Activated CD8-positive, alpha-beta memory T cell treated with anti-CD3 and anti-CD28 coated beads for 36 hours (primary cell): ENCODE measurements at regions not wholly inside any gene's neighbourhood (a gene's known extent, or its start where the extent isn't known, plus 50 kb on each side); places are given as distances from the start of the nearest gene placed in this dataset.

Source experiments
- CTCF ChIA-PET: fragments of 350-600 bp; sonication (Branson Sonifier 250); formaldehyde crosslinking; loops from one replicate; lab custom pipeline; 2021; ENCODE audit warnings: antibody characterized with exemption; lab: Charles Lee
- POLR2A ChIA-PET: fragments of 350-600 bp; sonication (Branson Sonifier 250); formaldehyde crosslinking; loops from one replicate; lab custom pipeline; 2021; ENCODE audit warnings: antibody characterized with exemption; lab: Charles Lee

- POLR2A ChIA-PET: no interaction called here
- CTCF ChIA-PET: no interaction called here
These were observed 311.8 kb upstream of the POM121L12 start for GRCh38 chr7:52723606-52724005.

DNA sequence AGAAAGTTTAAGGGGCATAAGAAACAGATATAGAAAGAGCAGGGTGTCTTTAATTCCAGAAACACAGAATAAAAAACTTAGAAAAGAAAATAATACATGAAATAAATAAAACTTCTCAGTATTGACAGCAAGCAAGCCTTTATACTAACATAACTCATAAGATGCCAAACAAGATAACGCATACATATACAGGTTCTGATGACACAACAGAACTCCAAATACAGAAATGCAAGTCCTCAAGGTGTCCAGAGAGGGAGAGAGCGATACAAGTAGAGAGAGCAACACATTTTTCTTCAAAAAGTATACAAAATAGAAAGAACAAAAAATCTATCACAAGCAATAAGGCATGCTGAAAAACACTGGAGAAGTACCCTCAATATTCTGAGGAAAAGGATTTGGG lies 314.6 kb upstream of the POM121L12 start:
- POLR2A ChIA-PET: no interaction called here
- CTCF ChIA-PET: no interaction called here

GRCh38 chr7:52719677-52720076 lies 315.8 kb upstream of the POM121L12 start:
- POLR2A ChIA-PET: no interaction called here
- CTCF ChIA-PET: no interaction called here

- CTCF ChIA-PET: no interaction called here
These were observed 319.7 kb upstream of the POM121L12 start for GRCh38 chr7:52715701-52716100.

DNA sequence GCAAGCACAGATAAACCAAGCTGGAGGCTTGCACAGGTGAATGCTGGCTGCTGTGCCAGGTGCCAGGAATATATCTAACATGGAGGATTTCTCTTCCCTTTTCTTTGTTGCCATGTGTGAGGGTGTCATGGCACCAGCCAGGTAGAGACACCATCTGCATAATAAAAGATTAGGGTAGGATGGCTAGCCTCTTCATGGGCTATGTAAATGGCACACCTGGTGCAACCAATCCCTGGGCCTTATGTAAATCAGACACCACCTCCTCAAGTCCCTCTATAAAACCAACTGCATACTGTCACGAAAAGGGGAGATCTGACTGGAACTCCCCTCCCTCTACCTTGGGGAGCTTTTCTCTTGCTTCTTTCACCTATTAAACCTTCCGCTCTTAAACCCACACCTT lies 322.5 kb upstream of the POM121L12 start:
- CTCF ChIA-PET: no interaction called here
- POLR2A ChIA-PET: no interaction called here

More at GRCh38 chr7:52715701-52716100, 319.7 kb upstream of the POM121L12 start:
- POLR2A ChIA-PET: no interaction called here

DNA sequence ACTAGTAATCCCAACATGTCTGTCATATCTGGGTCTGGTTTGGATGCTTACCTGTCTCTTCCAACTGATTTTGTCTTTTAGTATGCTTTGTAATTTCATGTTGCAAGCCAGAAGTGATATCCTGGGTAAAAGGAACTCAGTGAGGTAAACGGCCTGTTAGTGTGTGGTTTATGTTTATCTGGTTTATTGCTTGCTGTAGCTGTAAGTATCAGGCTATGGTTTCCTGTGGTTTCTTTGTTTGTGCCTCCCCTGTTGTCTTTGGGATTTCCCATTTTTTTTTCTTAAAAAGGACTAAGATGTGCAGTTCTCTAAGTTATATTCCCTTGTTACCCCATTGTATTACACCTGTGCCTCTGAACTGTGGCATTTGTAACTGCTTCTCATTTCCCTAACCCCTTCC lies 323.5 kb upstream of the POM121L12 start:
- POLR2A ChIA-PET: no interaction called here
- CTCF ChIA-PET: no interaction called here

GRCh38 chr7:52708846-52709245 lies 326.6 kb upstream of the POM121L12 start:
- POLR2A ChIA-PET: no interaction called here
- CTCF ChIA-PET: no interaction called here

DNA sequence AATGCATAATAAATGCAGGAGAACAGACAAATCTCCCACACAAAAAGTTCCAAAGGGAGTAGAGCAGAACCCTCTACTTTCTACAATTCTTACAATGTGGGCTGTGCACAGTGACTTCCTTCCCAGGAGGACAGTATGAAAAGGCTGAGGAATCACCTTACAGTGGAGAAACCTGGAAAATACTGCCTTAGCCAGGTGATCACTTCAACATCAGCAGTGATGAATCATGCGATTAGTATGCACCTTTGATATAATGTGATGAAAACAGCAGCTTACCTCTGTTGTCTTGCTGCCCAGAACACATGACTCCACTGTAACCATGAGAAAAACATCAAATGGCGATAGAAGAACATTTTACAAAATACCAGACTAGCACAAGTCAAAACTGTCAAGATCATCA lies 329.7 kb upstream of the POM121L12 start:
- ChIA-PET CTCF (no interaction called here), POLR2A (no interaction called here)

DNA sequence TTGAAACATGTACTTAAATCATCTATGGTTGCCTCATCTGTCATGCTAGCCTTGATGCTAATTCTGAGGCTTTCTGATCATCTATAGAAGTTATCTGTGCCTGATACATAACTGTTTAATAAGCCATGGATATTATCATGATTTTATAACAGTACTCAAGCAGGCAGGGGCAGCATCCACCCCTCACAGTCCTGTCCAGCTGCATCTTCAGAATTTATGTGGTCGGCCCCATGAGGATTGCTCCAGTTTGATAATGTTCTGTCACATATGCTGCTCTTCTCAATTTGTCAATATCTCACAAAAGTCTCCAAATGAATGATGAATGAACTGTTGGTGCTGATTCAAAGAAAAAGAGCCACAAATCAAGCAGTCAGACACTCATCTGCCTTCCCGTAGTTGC lies 335.1 kb upstream of the POM121L12 start:
- CTCF ChIA-PET: no interaction called here
- POLR2A ChIA-PET: no interaction called here

GRCh38 chr7:52695973-52696595 lies 339.3 kb upstream of the POM121L12 start:
- POLR2A ChIA-PET: no interaction called here
- CTCF ChIA-PET: no interaction called here

DNA sequence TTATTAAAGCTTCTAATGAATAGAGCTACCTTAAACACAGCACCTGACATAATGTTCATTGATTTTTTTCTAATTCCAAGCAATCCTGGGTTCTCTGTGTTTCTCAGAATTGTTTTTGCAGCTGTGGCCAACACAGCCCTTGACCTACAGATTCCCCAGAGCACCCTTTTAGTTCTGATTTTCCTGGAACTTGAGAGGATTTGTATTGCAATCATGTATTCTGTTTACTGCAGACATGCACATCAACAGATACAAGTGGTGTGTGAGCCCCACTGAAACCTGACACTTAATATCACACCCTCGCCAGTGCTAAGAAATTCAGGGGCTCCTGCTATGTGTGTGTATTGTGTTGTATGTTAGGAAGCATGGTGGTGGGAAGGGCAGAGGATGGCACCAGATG lies 344.2 kb upstream of the POM121L12 start:
- POLR2A ChIA-PET: no interaction called here
- CTCF ChIA-PET: no interaction called here

DNA sequence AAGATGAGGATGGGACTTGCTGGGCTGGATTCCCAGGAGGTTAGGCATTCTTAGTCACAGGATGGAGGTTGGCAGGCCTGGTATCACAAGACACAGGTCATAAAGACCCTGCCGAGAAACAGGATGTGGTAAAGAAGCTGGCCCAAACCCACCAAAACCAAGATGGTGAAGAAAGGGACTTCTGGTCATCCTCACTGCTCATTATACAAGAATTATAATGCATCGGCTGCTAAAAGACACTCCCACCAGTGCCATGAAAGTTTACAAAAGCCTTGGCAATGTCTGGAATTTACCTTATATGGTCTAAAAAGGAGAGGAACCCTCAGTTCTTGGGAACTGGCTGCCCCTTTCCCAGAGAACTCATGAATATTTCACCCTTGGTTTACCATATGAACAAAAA lies 345.5 kb upstream of the POM121L12 start:
- POLR2A ChIA-PET: no interaction called here
- CTCF ChIA-PET: no interaction called here

GRCh38 chr7:52685333-52685732 lies 350.1 kb upstream of the POM121L12 start:
- ChIA-PET CTCF (no interaction called here), POLR2A (no interaction called here)

GRCh38 chr7:52684388-52684787 lies 351.0 kb upstream of the POM121L12 start:
- CTCF ChIA-PET: no interaction called here
- POLR2A ChIA-PET: no interaction called here

DNA sequence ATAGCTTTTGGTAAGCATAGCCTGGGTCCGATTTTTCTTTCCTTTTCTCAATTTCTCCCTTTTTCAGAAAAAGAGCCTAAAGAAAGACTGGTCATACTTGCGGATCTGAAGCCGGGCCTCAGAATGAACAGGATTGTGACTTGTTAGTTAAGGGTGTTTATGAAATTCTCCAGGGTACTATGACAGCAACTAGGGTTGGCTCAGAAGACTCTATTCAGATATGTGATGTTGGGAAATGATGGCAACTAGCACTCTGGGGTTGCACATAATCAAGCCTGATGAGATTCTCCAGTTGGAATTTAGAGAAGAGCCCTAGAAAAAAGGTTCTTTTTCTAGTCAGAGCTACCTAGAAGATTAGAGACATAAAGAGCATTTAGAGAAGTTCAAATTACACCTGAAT lies 352.4 kb upstream of the POM121L12 start:
- ChIA-PET CTCF (no interaction called here), POLR2A (no interaction called here)

GRCh38 chr7:52670608-52671225 lies 364.7 kb upstream of the POM121L12 start:
- ChIA-PET CTCF (no interaction called here), POLR2A (no interaction called here)

- ChIA-PET POLR2A (no interaction called here), CTCF (interaction anchor here (1.1 kb wide), 1 partner anchor 68 kb away, joined by 3 read pairs; no protein-coding TSS in a partner anchor)
These were observed 366.4 kb upstream of the POM121L12 start for GRCh38 chr7:52669031-52669430.

DNA sequence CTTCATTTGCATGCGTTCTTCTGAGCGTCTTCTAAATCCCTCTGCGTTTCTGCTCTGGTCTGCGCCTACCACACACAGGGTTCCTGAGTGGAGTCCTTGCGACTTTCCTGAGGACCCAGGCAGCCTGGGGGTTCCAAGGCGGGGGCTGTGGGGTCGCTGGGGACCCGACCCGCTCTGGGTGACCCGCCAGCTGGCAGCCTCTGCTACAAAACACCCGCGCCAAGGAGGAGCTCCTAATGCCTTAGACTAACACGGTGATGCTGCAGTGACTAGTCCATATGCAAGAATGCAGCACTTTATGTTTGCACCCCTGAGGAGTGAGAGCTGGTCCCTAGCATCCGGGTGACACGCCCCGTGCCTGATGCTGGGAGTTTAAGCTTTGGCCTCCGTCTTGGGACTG lies 367.0 kb upstream of the POM121L12 start:
- CTCF ChIA-PET: no interaction called here
- POLR2A ChIA-PET: no interaction called here

DNA sequence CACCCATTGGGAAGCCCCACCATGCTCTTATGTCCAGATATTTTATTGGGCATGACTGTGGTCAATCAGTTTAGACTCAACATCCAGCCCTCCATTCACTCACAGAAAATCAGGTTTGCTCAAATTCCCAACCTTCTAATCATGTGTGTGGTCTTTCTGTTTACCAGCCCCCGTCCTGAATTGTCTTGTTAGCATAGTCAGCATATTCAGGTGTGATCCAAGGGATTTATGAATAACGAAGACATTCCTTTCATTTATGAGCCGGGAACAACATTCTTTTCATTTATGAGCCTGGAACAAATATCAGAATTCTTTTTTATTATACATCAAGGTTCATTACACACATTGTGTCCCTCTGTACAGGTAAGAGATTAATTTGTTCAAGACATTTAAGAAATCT lies 376.3 kb upstream of the POM121L12 start:
- ChIA-PET CTCF (no interaction called here), POLR2A (no interaction called here)

- CTCF ChIA-PET: no interaction called here
- POLR2A ChIA-PET: no interaction called here
These were observed 379.3 kb upstream of the POM121L12 start for GRCh38 chr7:52656098-52656497.

GRCh38 chr7:52652621-52653020 lies 382.8 kb upstream of the POM121L12 start:
- ChIA-PET POLR2A (no interaction called here), CTCF (no interaction called here)

- ChIA-PET POLR2A (no interaction called here), CTCF (no interaction called here)
These were observed 386.6 kb upstream of the POM121L12 start for GRCh38 chr7:52648872-52649271.
